NCI-H2081 treated with DMSO at 0.1 percent for 48 hours (cell line): ENCODE measurements at regions not wholly inside any gene's neighbourhood (a gene's known extent, or its start where the extent isn't known, plus 50 kb on each side); places are given as distances from the start of the nearest gene placed in this dataset.

Experiments
- DNase-seq: peaks from one replicate; lab custom pipeline; 2025; lab: John Stamatoyannopoulos, UW

- DNase-seq, result no peak
These were observed 196.4 kb upstream of the ACVR2A start for GRCh38 chr2:147648471-147648870.

- no peak for DNase-seq
These were observed 197.0 kb upstream of the ACVR2A start for GRCh38 chr2:147647816-147648215.

GRCh38 chr2:147646818-147647468, 197.9 kb upstream of the ACVR2A start:
- no peak for DNase-seq

GRCh38 chr2:147644491-147644890, 200.3 kb upstream of the ACVR2A start:
- no peak for DNase-seq

- DNase-seq, result no peak
These were observed 202.1 kb upstream of the ACVR2A start for GRCh38 chr2:147642765-147643164.

GRCh38 chr2:147641651-147642050, 203.2 kb upstream of the ACVR2A start:
- DNase-seq, result no peak

- no peak for DNase-seq
These were observed 204.9 kb upstream of the ACVR2A start for GRCh38 chr2:147639891-147640290.

GRCh38 chr2:147639386-147639785, 205.4 kb upstream of the ACVR2A start:
- no peak for DNase-seq

- no peak for DNase-seq
These were observed 207.9 kb upstream of the ACVR2A start for GRCh38 chr2:147636886-147637285.

- DNase-seq, result no peak
These were observed 208.5 kb upstream of the ACVR2A start for GRCh38 chr2:147636238-147636882.

GRCh38 chr2:147634826-147635225, 210.0 kb upstream of the ACVR2A start:
- no peak for DNase-seq

GRCh38 chr2:147632198-147632597, 212.6 kb upstream of the ACVR2A start:
- DNase-seq, result no peak

- no peak for DNase-seq
These were observed 213.5 kb upstream of the ACVR2A start for GRCh38 chr2:147631294-147631693.

GRCh38 chr2:147630585-147630984, 214.2 kb upstream of the ACVR2A start:
- no peak for DNase-seq

GRCh38 chr2:147628971-147629421, 215.8 kb upstream of the ACVR2A start:
- DNase-seq, result no peak

GRCh38 chr2:147623328-147623727, 221.5 kb upstream of the ACVR2A start:
- no peak for DNase-seq

GRCh38 chr2:147621656-147622197, 223.1 kb upstream of the ACVR2A start:
- no peak for DNase-seq

GRCh38 chr2:147619808-147620207, 225.0 kb upstream of the ACVR2A start:
- no peak for DNase-seq

GRCh38 chr2:147615726-147616125, 229.1 kb upstream of the ACVR2A start:
- no peak for DNase-seq

- no peak for DNase-seq
These were observed 229.8 kb upstream of the ACVR2A start for GRCh38 chr2:147614979-147615470.

- no peak for DNase-seq
These were observed 230.4 kb upstream of the ACVR2A start for GRCh38 chr2:147614471-147614870.

- DNase-seq, result no peak
These were observed 234.3 kb upstream of the ACVR2A start for GRCh38 chr2:147610496-147611040.

- DNase-seq, result no peak
These were observed 235.5 kb upstream of the ACVR2A start for GRCh38 chr2:147609301-147609700.
